ENCODE measurements at regions not wholly inside any gene's neighbourhood (a gene's known extent, or its start where the extent isn't known, plus 50 kb on each side); places are given as distances from the start of the nearest gene placed in this dataset.

GRCh38 chr3:102017784-102018183, 168.5 kb downstream of the NFKBIZ start:
- Histone ChIP-seq H3K36me3 (ENCODE audit: control insufficient read depth in 4 of 4, insufficient read depth in 4 of 4, low read length in 4 of 4) (no peaks in the 10 kb centered on the region), H3K27me3 (ENCODE audit: control insufficient read depth in 3 of 3, insufficient read depth in 3 of 3, low read length in 2 of 3) (no peaks in the 10 kb centered on the region), H3K9ac (ENCODE audit: insufficient read depth in 1 of 2, low read length in 2 of 2) (no peak overlapping the region), H3K9me3 (ENCODE audit: control insufficient read depth in 4 of 4, insufficient read depth in 3 of 4, low read length in 3 of 4) (peaks cover 0 to 4% (median 0%) of the 10 kb centered on the region in 4 donors), H3K4me3 (no peak overlapping the region), H3K4me1 (ENCODE audit: control insufficient read depth in 5 of 5, insufficient read depth in 5 of 5, low read length in 5 of 5) (no peaks in the 10 kb centered on the region), H3K27ac (ENCODE audit: low read depth in 1 of 2, low read length in 1 of 2) (no peak overlapping the region)
- DNase-seq (no peak), ATAC-seq (ENCODE audit: insufficient read depth, low FRiP score) (no peak)
- WGBS, 2 donors: 83 to 86% methylated on average over 2 of the region's 2 CpGs
- no peak for TF ChIP-seq CTCF (IDR thresholded peaks at IDR 0.05; ENCODE audit: control extremely low read depth, extremely low read depth)

DNA sequence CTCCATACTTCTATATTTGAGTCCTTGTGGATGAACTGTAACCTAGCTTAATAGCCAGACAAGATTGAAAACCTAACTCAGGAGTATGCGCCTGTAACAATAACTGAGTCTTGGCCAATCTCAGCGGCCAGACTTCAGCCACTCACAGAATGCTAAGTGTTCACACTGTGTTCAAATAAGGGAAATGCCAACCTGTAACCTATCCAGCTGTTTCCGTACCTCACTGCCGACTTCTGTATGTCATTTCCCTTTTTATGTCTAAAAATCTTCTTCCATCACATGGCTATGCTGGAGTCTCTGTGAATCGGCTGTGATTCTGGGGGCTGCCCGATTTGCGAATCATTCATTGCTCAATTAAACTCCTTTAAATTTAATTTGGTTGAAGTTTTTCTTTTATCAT, 169.2 kb downstream of the NFKBIZ start:
- H3K27ac ChIP-seq (ENCODE audit: low read depth in 1 of 2, low read length in 1 of 2): no peak overlapping the region
- no peak for TF ChIP-seq CTCF (IDR thresholded peaks at IDR 0.05; ENCODE audit: control extremely low read depth, extremely low read depth)
- H3K4me3 ChIP-seq: no peak overlapping the region
- H3K9me3 ChIP-seq (ENCODE audit: control insufficient read depth in 4 of 4, insufficient read depth in 3 of 4, low read length in 3 of 4): peaks cover 0 to 4% (median 0%) of the 10 kb centered on the region in 4 donors
- H3K27me3 ChIP-seq (ENCODE audit: control insufficient read depth in 3 of 3, insufficient read depth in 3 of 3, low read length in 2 of 3): no peaks in the 10 kb centered on the region
- DNase-seq (peak in 1 of 3 donors; percentile 8), ATAC-seq (ENCODE audit: insufficient read depth, low FRiP score) (no peak)
- no peaks in the 10 kb centered on the region for H3K36me3 ChIP-seq (ENCODE audit: control insufficient read depth in 4 of 4, insufficient read depth in 4 of 4, low read length in 4 of 4)
- no peaks in the 10 kb centered on the region for H3K4me1 ChIP-seq (ENCODE audit: control insufficient read depth in 5 of 5, insufficient read depth in 5 of 5, low read length in 5 of 5)
- no peak overlapping the region for H3K9ac ChIP-seq (ENCODE audit: insufficient read depth in 1 of 2, low read length in 2 of 2)
- WGBS, 2 donors: 51 to 65% methylated on average over 7 of the region's 7 CpGs

- TF ChIP-seq CTCF (IDR thresholded peaks at IDR 0.05; ENCODE audit: control extremely low read depth, extremely low read depth): no peak
- ATAC-seq (ENCODE audit: insufficient read depth, low FRiP score) (no peak), DNase-seq (peak in 1 of 3 donors; percentile 2)
- Histone ChIP-seq H3K9ac (ENCODE audit: insufficient read depth in 1 of 2, low read length in 2 of 2) (no peak overlapping the region), H3K9me3 (ENCODE audit: control insufficient read depth in 4 of 4, insufficient read depth in 3 of 4, low read length in 3 of 4) (peaks cover 0 to 2% (median 0%) of the 10 kb centered on the region in 4 donors), H3K27ac (ENCODE audit: low read depth in 1 of 2, low read length in 1 of 2) (no peak overlapping the region), H3K4me1 (ENCODE audit: control insufficient read depth in 5 of 5, insufficient read depth in 5 of 5, low read length in 5 of 5) (no peaks in the 10 kb centered on the region), H3K36me3 (ENCODE audit: control insufficient read depth in 4 of 4, insufficient read depth in 4 of 4, low read length in 4 of 4) (no peaks in the 10 kb centered on the region), H3K4me3 (no peak overlapping the region), H3K27me3 (ENCODE audit: control insufficient read depth in 3 of 3, insufficient read depth in 3 of 3, low read length in 2 of 3) (no peaks in the 10 kb centered on the region)
- 53 to 78% methylated on average over 1 of the region's 1 CpG for WGBS, 2 donors
Measured at GRCh38 chr3:102020735-102021134, 171.4 kb downstream of the NFKBIZ start.

DNA sequence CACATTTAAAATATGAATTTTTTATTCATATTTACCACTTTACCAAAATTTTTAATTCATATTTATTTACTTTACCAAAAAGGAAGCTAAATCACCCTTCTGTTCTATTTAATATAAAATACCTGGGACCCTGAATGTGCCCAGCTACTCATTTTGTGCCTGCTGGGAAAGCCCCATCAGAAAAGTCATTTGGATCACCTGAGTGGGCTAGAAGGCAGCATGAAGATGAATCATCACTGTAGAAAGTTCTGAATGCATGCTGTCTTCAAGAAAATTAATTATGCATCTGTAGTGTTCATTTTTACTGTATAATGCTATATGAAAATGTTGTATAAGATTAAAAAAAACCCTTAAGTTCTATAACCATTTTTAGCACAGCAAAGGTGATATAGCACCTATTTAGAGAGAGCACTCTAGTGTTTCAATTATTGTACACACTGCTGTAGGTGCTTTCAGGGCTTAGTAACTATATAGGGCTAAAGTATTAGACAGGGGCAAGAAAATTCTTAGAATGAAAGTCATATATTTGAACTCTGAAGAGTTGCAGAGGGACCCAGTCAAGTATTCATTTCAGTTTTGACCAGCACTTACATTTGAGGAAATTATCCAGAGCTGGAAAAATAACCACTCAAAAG, 175.1 kb downstream of the NFKBIZ start:
- Histone ChIP-seq H3K27ac (ENCODE audit: low read depth in 1 of 2, low read length in 1 of 2) (no peak overlapping the region), H3K36me3 (ENCODE audit: control insufficient read depth in 4 of 4, insufficient read depth in 4 of 4, low read length in 4 of 4) (no peaks in the 10 kb centered on the region), H3K4me1 (ENCODE audit: control insufficient read depth in 5 of 5, insufficient read depth in 5 of 5, low read length in 5 of 5) (no peaks in the 10 kb centered on the region), H3K9me3 (ENCODE audit: control insufficient read depth in 4 of 4, insufficient read depth in 3 of 4, low read length in 3 of 4) (no peaks in the 10 kb centered on the region), H3K9ac (ENCODE audit: insufficient read depth in 1 of 2, low read length in 2 of 2) (no peak overlapping the region), H3K27me3 (ENCODE audit: control insufficient read depth in 3 of 3, insufficient read depth in 3 of 3, low read length in 2 of 3) (no peaks in the 10 kb centered on the region), H3K4me3 (no peak overlapping the region)
- DNase-seq (no peak), ATAC-seq (ENCODE audit: insufficient read depth, low FRiP score) (no peak)
- TF ChIP-seq CTCF (IDR thresholded peaks at IDR 0.05; ENCODE audit: control extremely low read depth, extremely low read depth): no peak

Measured in lung (tissue), 11 donors.